IMR-90 (cell line): ENCODE measurements at regions not wholly inside any gene's neighbourhood (a gene's known extent, or its start where the extent isn't known, plus 50 kb on each side); places are given as distances from the start of the nearest gene placed in this dataset.

ENCODE experiments used
- ATAC-seq: fragments of 200-7000 bp; cut with Tn5 transposase; 2 replicates; pipeline ENCODE4 v1.9.1; 2020; ENCODE audit warnings: low read depth, mild to moderate bottlenecking, moderate library complexity
- BruUV-seq: library from RNA; stranded (reverse); fragments of 400-500 nt; replicated peaks from 2 replicates; lab custom pipeline; 2021; lab: Mats Ljungman, UMichigan
- CTCF ChIA-PET: fragments of 300-600 bp; formaldehyde crosslinking; extraction: SDS; loops from one replicate; lab custom pipeline; 2021; ENCODE audit warnings: antibody characterized with exemption; lab: Yijun Ruan, JAX
- POLR2A ChIA-PET: fragments of 300-600 bp; sonication (Branson Sonifier 250); formaldehyde crosslinking; loops from one replicate; lab custom pipeline; 2022; ENCODE audit warnings: antibody characterized with exemption; ENCODE audit not compliant: unreplicated experiment; lab: Charles Lee
- DNase-seq: peaks from one replicate; pipeline ENCODE4 v3.0.0; 2013
- H2AFZ ChIP-seq: replicated peaks from 2 replicates; pipeline ENCODE3; 2013; ENCODE audit warnings: low read length, mild to moderate bottlenecking; ENCODE audit not compliant: poor library complexity
- H2AK5ac ChIP-seq: 2 replicates; pipeline ENCODE4 v1.6.1; 2013; ENCODE audit warnings: low read depth, low read length, inconsistent platforms
- H2AK9ac ChIP-seq: replicated peaks from 2 replicates; pipeline ENCODE3; 2013; ENCODE audit warnings: mild to moderate bottlenecking, low read depth, low read length, moderate library complexity; ENCODE audit not compliant: poor library complexity
- H2BK120ac ChIP-seq: 2 replicates; pipeline ENCODE4 v1.6.1; 2013; ENCODE audit warnings: low read depth, low read length, inconsistent platforms
- H2BK15ac ChIP-seq: 3 replicates; pipeline ENCODE4 v1.6.1; 2013; ENCODE audit warnings: low read depth, low read length, inconsistent platforms
- H2BK20ac ChIP-seq: 2 replicates; pipeline ENCODE4 v1.6.1; 2013; ENCODE audit warnings: low read depth, mild to moderate bottlenecking, inconsistent platforms, low read length, moderate library complexity
- H2BK5ac ChIP-seq: 2 replicates; pipeline ENCODE4 v1.6.1; 2013; ENCODE audit warnings: mild to moderate bottlenecking, low read depth, low read length, inconsistent platforms; ENCODE audit not compliant: poor library complexity, severe bottlenecking
- H3K14ac ChIP-seq: replicated peaks from 2 replicates; pipeline ENCODE4 v1.6.1; 2013; ENCODE audit warnings: low read depth, low read length, inconsistent platforms
- H3K18ac ChIP-seq: 2 replicates; pipeline ENCODE4 v1.6.1; 2013; ENCODE audit warnings: low read depth, low read length, control low read depth
- H3K23ac ChIP-seq: 2 replicates; pipeline ENCODE4 v1.6.1; 2013; ENCODE audit warnings: low read depth, low read length, inconsistent platforms
- H3K27ac ChIP-seq: 2 replicates; pipeline ENCODE4 v1.5.1; 2013; ENCODE audit warnings: mild to moderate bottlenecking, control low read depth, low read length; ENCODE audit not compliant: insufficient read depth
- H3K27me3 ChIP-seq: 2 replicates; pipeline ENCODE4 v1.6.1; 2013; ENCODE audit warnings: low read length; ENCODE audit not compliant: control insufficient read depth, insufficient read depth
- H3K36me3 ChIP-seq: 2 replicates; pipeline ENCODE4 v1.6.1; 2013; ENCODE audit warnings: low read length, mixed read lengths; ENCODE audit not compliant: control insufficient read depth, insufficient read depth
- H3K4ac ChIP-seq: 2 replicates; pipeline ENCODE4 v1.6.1; 2013; ENCODE audit warnings: low read depth, low read length, inconsistent platforms
- H3K4me1 ChIP-seq: 2 replicates; pipeline ENCODE4 v1.6.1; 2013; ENCODE audit warnings: low read length, mixed read lengths; ENCODE audit not compliant: control insufficient read depth, insufficient read depth
- H3K4me2 ChIP-seq: 2 replicates; pipeline ENCODE4 v1.6.1; 2013; ENCODE audit warnings: low read depth, mild to moderate bottlenecking, control low read depth, low read length, moderate library complexity
- H3K4me3 ChIP-seq: 2 replicates; pipeline ENCODE4 v1.5.1; 2013; ENCODE audit warnings: low read depth, mild to moderate bottlenecking, control low read depth, low read length, moderate library complexity; ENCODE audit not compliant: insufficient read depth
- H3K56ac ChIP-seq: 2 replicates; pipeline ENCODE4 v1.6.1; 2013; ENCODE audit warnings: low read length, inconsistent platforms; ENCODE audit not compliant: insufficient read depth; ENCODE audit errors: extremely low read depth
- H3K79me1 ChIP-seq, 2 experiments: 2 replicates each; pipeline ENCODE4 v1.6.1; 2013; ENCODE audit warnings: low read length in 2 of 2, inconsistent platforms in 1 of 2, low read depth in 1 of 2
- H3K9ac ChIP-seq: 2 replicates; pipeline ENCODE4 v1.6.1; 2013; ENCODE audit warnings: low read depth, low read length, control low read depth
- H3K9me1 ChIP-seq: 2 replicates; pipeline ENCODE4 v1.6.1; 2013; ENCODE audit warnings: low read length, inconsistent platforms; ENCODE audit not compliant: insufficient read depth
- H3K9me3 ChIP-seq: 2 replicates; pipeline ENCODE4 v1.6.1; 2013; ENCODE audit warnings: low read length; ENCODE audit not compliant: control insufficient read depth, insufficient read depth
- H4K20me1 ChIP-seq: 2 replicates; pipeline ENCODE4 v1.6.1; 2013; ENCODE audit warnings: low read length, inconsistent platforms; ENCODE audit not compliant: insufficient read depth
- H4K5ac ChIP-seq: 2 replicates; pipeline ENCODE4 v1.6.1; 2013; ENCODE audit warnings: mild to moderate bottlenecking, low read depth, low read length, control low read depth
- H4K8ac ChIP-seq, 2 experiments: 2 replicates each; pipeline ENCODE4 v1.6.1; 2013; ENCODE audit warnings: low read depth in 2 of 2, low read length in 2 of 2, control low read depth in 1 of 2, inconsistent platforms in 1 of 2
- H4K91ac ChIP-seq: 2 replicates; pipeline ENCODE4 v1.6.1; 2013; ENCODE audit warnings: low read depth, low read length, inconsistent platforms; ENCODE audit not compliant: insufficient read depth
- BHLHE40 ChIP-seq: fragments of 150-350 bp; IDR thresholded peaks from 2 replicates; pipeline ENCODE4 v1.6.1; 2016; ENCODE audit warnings: mild to moderate bottlenecking, low read depth, low read length
- CEBPB ChIP-seq: IDR thresholded peaks from 2 replicates; pipeline ENCODE4 v1.6.1; 2012; ENCODE audit warnings: low read depth, low read length, improper control_type of control experiment
- CHD1 ChIP-seq: IDR thresholded peaks from 2 replicates; pipeline ENCODE4 v1.6.1; 2012; ENCODE audit warnings: low read depth, low read length, improper control_type of control experiment
- CTCF ChIP-seq: conservative IDR thresholded peaks from 2 replicates; pipeline ENCODE4 v1.5.1; 2012; ENCODE audit warnings: mild to moderate bottlenecking, low read depth, low read length, improper control_type of control experiment
- ELK1 ChIP-seq: fragments of 150-350 bp; IDR thresholded peaks from 2 replicates; pipeline ENCODE4 v1.6.1; 2016; ENCODE audit warnings: low read depth, mild to moderate bottlenecking, low read length, moderate library complexity, borderline replicate concordance
- FOS ChIP-seq: fragments of 150-350 bp; IDR thresholded peaks from 2 replicates; pipeline ENCODE4 v1.6.1; 2016; ENCODE audit warnings: low read depth, low read length
- MAFK ChIP-seq: IDR thresholded peaks from 2 replicates; pipeline ENCODE4 v1.6.1; 2012; ENCODE audit warnings: low read depth, low read length, improper control_type of control experiment
- MAZ ChIP-seq: IDR thresholded peaks from 2 replicates; pipeline ENCODE4 v1.6.1; 2012; ENCODE audit warnings: low read depth, mild to moderate bottlenecking, low read length, improper control_type of control experiment, moderate library complexity, borderline replicate concordance
- MXI1 ChIP-seq: IDR thresholded peaks from 2 replicates; pipeline ENCODE4 v1.6.1; 2012; ENCODE audit warnings: low read depth, mild to moderate bottlenecking, low read length, moderate library complexity, borderline replicate concordance
- NFE2L2 ChIP-seq: fragments of 150-350 bp; IDR thresholded peaks from 2 replicates; pipeline ENCODE4 v1.6.1; 2016; ENCODE audit warnings: low read depth, mild to moderate bottlenecking, low read length
- POLR2A ChIP-seq: IDR thresholded peaks from 2 replicates; pipeline ENCODE4 v1.6.1; 2012; ENCODE audit warnings: mild to moderate bottlenecking, low read depth, low read length
- RAD21 ChIP-seq: IDR thresholded peaks from 2 replicates; pipeline ENCODE4 v1.6.1; 2012; ENCODE audit warnings: low read length, improper control_type of control experiment
- RCOR1 ChIP-seq: IDR thresholded peaks from 2 replicates; pipeline ENCODE4 v1.6.1; 2012; ENCODE audit warnings: mild to moderate bottlenecking, low read length, improper control_type of control experiment; ENCODE audit not compliant: insufficient replicate concordance
- RFX5 ChIP-seq: IDR thresholded peaks from 2 replicates; pipeline ENCODE4 v1.8.0; 2012; ENCODE audit warnings: low read depth, mild to moderate bottlenecking, low read length, moderate library complexity
- SMC3 ChIP-seq: fragments of 150-350 bp; IDR thresholded peaks from 2 replicates; pipeline ENCODE4 v1.6.1; 2016; ENCODE audit warnings: low read depth, mild to moderate bottlenecking, antibody characterized with exemption, low read length, moderate library complexity
- USF2 ChIP-seq: fragments of 150-350 bp; IDR thresholded peaks from 2 replicates; pipeline ENCODE4 v1.6.1; 2017; ENCODE audit warnings: mild to moderate bottlenecking, antibody characterized with exemption, low read length, low read depth
- WGBS, 2 experiments: methylation state at CpG; one replicate each; pipeline versions ENCODE4 v1.1.5 to v1.1.7; 2013; ENCODE audit warnings: missing lambda C conversion rate in 2 of 2; ENCODE audit not compliant: insufficient read length in 1 of 2; ENCODE audit errors: extremely low coverage in 2 of 2; 5-methylcytosine and 5-hydroxymethylcytosine counted together
- dilution Hi-C: fragments of 300-500 bp; cut with HindIII; formaldehyde crosslinking; loops from one replicate; pipeline ENCODE4 v1.14.3; 2018; ENCODE audit warnings: low sequenced_read_pairs; ENCODE audit not compliant: unreplicated experiment
- in situ Hi-C: fragments of 300-500 bp; cut with MboI; formaldehyde crosslinking; loops from 3 replicates; pipeline ENCODE4 v1.14.3; 2019; ENCODE audit warnings: low sequenced_read_pairs, inconsistent platforms, mixed read lengths
- intact Hi-C: fragments of 100-400 bp; cut with micrococcal nuclease; formaldehyde crosslinking; loops from 2 replicates; pipeline ENCODE4 v1.10.0; 2022

- no peak overlapping the region for H3K4me2 ChIP-seq
- H3K4ac ChIP-seq = no peak overlapping the region
- dilution Hi-C loops (no loop called here), in situ Hi-C loops (no loop called here), intact Hi-C loops (no loop called here)
- no peak overlapping the region for H3K18ac ChIP-seq
- no peak overlapping the region for H2BK5ac ChIP-seq
- no CpG with 5 or more reads among the region's 5 CpGs for WGBS, 2 experiments
- H3K9me1 ChIP-seq = no peaks in the 10 kb centered on the region
- no peak for ATAC-seq
- H2AK5ac ChIP-seq = no peak overlapping the region
- H2AFZ ChIP-seq = no peak overlapping the region
- no peak overlapping the region for H3K27ac ChIP-seq
- no peak overlapping the region for H2BK120ac ChIP-seq
- no peak overlapping the region for H4K91ac ChIP-seq
- H2AK9ac ChIP-seq = no peak overlapping the region
- no peak overlapping the region for H2BK20ac ChIP-seq
- H2BK15ac ChIP-seq = no peak overlapping the region
- H3K4me3 ChIP-seq = no peak overlapping the region
- H4K5ac ChIP-seq = no peak overlapping the region
- H3K14ac ChIP-seq = no peak overlapping the region
- H4K8ac ChIP-seq = no peak overlapping the region
- H3K4me1 ChIP-seq = no peaks in the 10 kb centered on the region
- no peaks in the 10 kb centered on the region for H3K27me3 ChIP-seq
- no peaks in the 10 kb centered on the region for H3K36me3 ChIP-seq
- peaks cover 43% of the 10 kb centered on the region for H3K9me3 ChIP-seq
- H3K9ac ChIP-seq = no peak overlapping the region
- TF ChIP-seq MXI1 (no peak), CHD1 (no peak), BHLHE40 (no peak), CTCF (no peak), SMC3 (no peak), FOS (no peak), MAFK (no peak), USF2 (no peak), POLR2A (no peak), RCOR1 (no peak), MAZ (no peak), CEBPB (no peak), RFX5 (no peak), NFE2L2 (no peak), ELK1 (no peak), RAD21 (no peak)
- no peaks in the 10 kb centered on the region for H4K20me1 ChIP-seq
- H3K56ac ChIP-seq = no peak overlapping the region
- ChIA-PET CTCF (no interaction called here), POLR2A (no interaction called here)
- H3K23ac ChIP-seq = no peak overlapping the region
- H3K79me1 ChIP-seq = no peaks in the 10 kb centered on the region
- no TSS peak for BruUV-seq
- DNase-seq = no peak
These were observed 169.7 kb upstream of the IRX2 start for GRCh38 chr5:2921176-2921575.
